ENCODE measurements at regions not wholly inside any gene's neighbourhood (a gene's known extent, or its start where the extent isn't known, plus 50 kb on each side); places are given as distances from the start of the nearest gene placed in this dataset.

GRCh38 chr16:51085271-51085670, 65.8 kb downstream of the SALL1 start:
- DNase-seq = no peak

GRCh38 chr16:51084074-51084928, 66.8 kb downstream of the SALL1 start:
- peak in 1 of 5 experiments; percentile 10 for DNase-seq

GRCh38 chr16:51072591-51072990, 78.5 kb downstream of the SALL1 start:
- DNase-seq = no peak

GRCh38 chr16:51071326-51071725, 79.7 kb downstream of the SALL1 start:
- DNase-seq = no peak

GRCh38 chr16:51067352-51067751, 83.7 kb downstream of the SALL1 start:
- DNase-seq = no peak

GRCh38 chr16:51062039-51062438, 89.0 kb downstream of the SALL1 start:
- no peak for DNase-seq

GRCh38 chr16:51061328-51061727, 89.7 kb downstream of the SALL1 start:
- DNase-seq = no peak

- DNase-seq = no peak
Observed at GRCh38 chr16:51057969-51058337, 93.1 kb downstream of the SALL1 start.

GRCh38 chr16:51057102-51057793, 93.8 kb downstream of the SALL1 start:
- DNase-seq = no peak

GRCh38 chr16:51056331-51056730, 94.7 kb downstream of the SALL1 start:
- DNase-seq = no peak

- no peak for DNase-seq
Observed at GRCh38 chr16:51055434-51055833, 95.6 kb downstream of the SALL1 start.

- no peak for DNase-seq
Observed at GRCh38 chr16:51053775-51054174, 97.3 kb downstream of the SALL1 start.

GRCh38 chr16:51051671-51052070, 99.4 kb downstream of the SALL1 start:
- peak in 1 of 5 experiments; percentile 29 for DNase-seq

GRCh38 chr16:51050377-51050706, 100.7 kb downstream of the SALL1 start:
- DNase-seq = no peak

GRCh38 chr16:51049678-51050376, 101.2 kb downstream of the SALL1 start:
- DNase-seq = no peak

- no peak for DNase-seq
Observed at GRCh38 chr16:51049276-51049675, 101.8 kb downstream of the SALL1 start.

- DNase-seq = no peak
Observed at GRCh38 chr16:51048544-51048943, 102.5 kb downstream of the SALL1 start.

- DNase-seq = no peak
Observed at GRCh38 chr16:51045794-51046193, 105.3 kb downstream of the SALL1 start.

GRCh38 chr16:51045186-51045585, 105.9 kb downstream of the SALL1 start:
- no peak for DNase-seq

- no peak for DNase-seq
Observed at GRCh38 chr16:51041546-51041945, 109.5 kb downstream of the SALL1 start.

- DNase-seq = no peak
Observed at GRCh38 chr16:51040637-51041036, 110.4 kb downstream of the SALL1 start.

GRCh38 chr16:51039638-51040331, 111.3 kb downstream of the SALL1 start:
- DNase-seq = no peak

- DNase-seq = no peak
Observed at GRCh38 chr16:51035711-51036110, 115.4 kb downstream of the SALL1 start.

Data from T-helper 2 cell (primary cell).